ENCODE measurements at regions not wholly inside any gene's neighbourhood (a gene's known extent, or its start where the extent isn't known, plus 50 kb on each side); places are given as distances from the start of the nearest gene placed in this dataset.

DNA sequence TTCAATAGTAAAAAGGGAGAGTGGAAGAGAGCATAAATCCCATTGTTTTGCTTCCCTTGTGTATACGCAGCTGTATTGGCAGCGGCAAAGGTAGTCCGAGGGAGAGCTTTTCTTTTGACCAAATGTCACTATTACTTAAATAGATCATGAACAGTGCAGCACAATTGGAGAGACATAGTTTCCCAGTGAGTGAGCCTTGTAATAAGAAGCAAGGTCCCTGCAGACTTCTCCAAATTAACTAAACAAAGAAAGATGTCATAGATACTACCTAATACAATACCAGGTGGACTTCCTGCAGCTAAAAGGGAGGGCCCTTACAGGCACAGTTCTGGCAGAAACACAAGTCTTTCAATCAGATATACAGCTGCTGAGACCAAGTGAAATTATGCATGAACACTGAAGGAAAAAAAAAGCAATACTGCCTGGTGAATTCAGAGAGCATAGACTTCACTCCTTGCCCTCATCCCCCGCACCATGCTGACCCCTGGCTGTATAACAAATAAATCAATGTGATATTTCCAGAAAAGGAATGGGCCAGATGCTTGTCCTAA is 404.7 kb upstream of the CDH2 start:
- DNase-seq (no peak), ATAC-seq (ENCODE audit: low read depth) (no peak)
- Mint-ChIP-seq H3K4me3 (no peak overlapping the region), H3K4me1 (no peaks in the 10 kb centered on the region), H3K27ac (no peak overlapping the region), H3K9me3 (ENCODE audit: insufficient read depth) (no peaks in the 10 kb centered on the region), H3K27me3 (no peaks in the 10 kb centered on the region)
- H3K9ac ChIP-seq (ENCODE audit: low read length), result no peak overlapping the region
- intact Hi-C loops (cut with micrococcal nuclease), result no loop called here
- ChIA-PET POLR2A (no interaction called here), CTCF (no interaction called here)
- H3K4me1 ChIP-seq (ENCODE audit: control insufficient read depth in 2 of 2, insufficient read depth in 2 of 2, low read length in 2 of 2), result no peaks in the 10 kb centered on the region
- H4K20me1 ChIP-seq (ENCODE audit: control insufficient read depth, insufficient read depth, low read length, poor library complexity, severe bottlenecking), result no peaks in the 10 kb centered on the region
- H3K27ac ChIP-seq (ENCODE audit: low read length in 2 of 2), result no peak overlapping the region
- H3K36me3 ChIP-seq (replicated peaks in 1 of 2; ENCODE audit: control extremely low read depth in 1 of 2, control insufficient read depth in 1 of 2, extremely low read depth in 1 of 2, insufficient read depth in 2 of 2, low read length in 1 of 2), result no peaks in the 10 kb centered on the region
- H3K27me3 ChIP-seq (replicated peaks in 1 of 4; ENCODE audit: control extremely low read depth in 1 of 4, control insufficient read depth in 3 of 4, insufficient read depth in 4 of 4, low read length in 3 of 4), result no peaks in the 10 kb centered on the region
- H3K79me2 ChIP-seq (ENCODE audit: control insufficient read depth, insufficient read depth, low read length), result no peaks in the 10 kb centered on the region
- H3K9me3 ChIP-seq (ENCODE audit: control extremely low read depth in 1 of 3, control insufficient read depth in 2 of 3, insufficient read depth in 1 of 3, low read length in 2 of 3), result no peaks in the 10 kb centered on the region
- H2AFZ ChIP-seq (ENCODE audit: insufficient read depth, low read depth, low read length, poor library complexity, severe bottlenecking), result no peak overlapping the region
- TF ChIP-seq EZH2 (IDR thresholded peaks at IDR 0.05; ENCODE audit: borderline replicate concordance, insufficient read depth, low read depth, low read length, poor library complexity, severe bottlenecking), result no peak
- no peak for TF ChIP-seq CTCF (IDR thresholded peaks at IDR 0.05)
- H3K4me3 ChIP-seq (ENCODE audit: control extremely low read depth in 1 of 5, extremely low read depth in 1 of 5, insufficient read depth in 1 of 5, low read depth in 2 of 5, low read length in 4 of 5), result no peak overlapping the region
- no peak overlapping the region for H3K4me2 ChIP-seq (replicated peaks; ENCODE audit: low read depth, low read length, poor library complexity, severe bottlenecking)
- no CpG with 5 or more reads among the region's 4 CpGs for WGBS (ENCODE audit: insufficient coverage)

GRCh38 chr18:28576941-28577340 is 400.0 kb upstream of the CDH2 start:
- H3K4me1 ChIP-seq (ENCODE audit: control insufficient read depth in 2 of 2, insufficient read depth in 2 of 2, low read length in 2 of 2), result no peaks in the 10 kb centered on the region
- intact Hi-C loops (cut with micrococcal nuclease), result no loop called here
- CTCF ChIA-PET, result no interaction called here
- Mint-ChIP-seq H3K27me3 (no peaks in the 10 kb centered on the region), H3K27ac (no peak overlapping the region), H3K4me1 (no peaks in the 10 kb centered on the region), H3K9me3 (ENCODE audit: insufficient read depth) (no peaks in the 10 kb centered on the region), H3K4me3 (no peak overlapping the region)
- no CpG with 5 or more reads among the region's 3 CpGs for WGBS (ENCODE audit: insufficient coverage)
- H3K9me3 ChIP-seq (ENCODE audit: control extremely low read depth in 1 of 3, control insufficient read depth in 2 of 3, insufficient read depth in 1 of 3, low read length in 2 of 3), result no peaks in the 10 kb centered on the region
- DNase-seq (no peak), ATAC-seq (ENCODE audit: low read depth) (no peak)
- no peak overlapping the region for H3K4me3 ChIP-seq (ENCODE audit: control extremely low read depth in 1 of 5, extremely low read depth in 1 of 5, insufficient read depth in 1 of 5, low read depth in 2 of 5, low read length in 4 of 5)
- H3K79me2 ChIP-seq (ENCODE audit: control insufficient read depth, insufficient read depth, low read length), result no peaks in the 10 kb centered on the region
- H3K9ac ChIP-seq (ENCODE audit: low read length), result no peak overlapping the region
- no peaks in the 10 kb centered on the region for H3K36me3 ChIP-seq (replicated peaks in 1 of 2; ENCODE audit: control extremely low read depth in 1 of 2, control insufficient read depth in 1 of 2, extremely low read depth in 1 of 2, insufficient read depth in 2 of 2, low read length in 1 of 2)
- H2AFZ ChIP-seq (ENCODE audit: insufficient read depth, low read depth, low read length, poor library complexity, severe bottlenecking), result no peak overlapping the region
- H4K20me1 ChIP-seq (ENCODE audit: control insufficient read depth, insufficient read depth, low read length, poor library complexity, severe bottlenecking), result no peaks in the 10 kb centered on the region
- no peak for TF ChIP-seq CTCF (IDR thresholded peaks at IDR 0.05)
- H3K4me2 ChIP-seq (replicated peaks; ENCODE audit: low read depth, low read length, poor library complexity, severe bottlenecking), result no peak overlapping the region
- POLR2A ChIA-PET, result no interaction called here
- H3K27ac ChIP-seq (ENCODE audit: low read length in 2 of 2), result no peak overlapping the region
- no peaks in the 10 kb centered on the region for H3K27me3 ChIP-seq (replicated peaks in 1 of 4; ENCODE audit: control extremely low read depth in 1 of 4, control insufficient read depth in 3 of 4, insufficient read depth in 4 of 4, low read length in 3 of 4)

Measured in B cell (primary cell).